ENCODE measurements at regions not wholly inside any gene's neighbourhood (a gene's known extent, or its start where the extent isn't known, plus 50 kb on each side); places are given as distances from the start of the nearest gene placed in this dataset.

DNA sequence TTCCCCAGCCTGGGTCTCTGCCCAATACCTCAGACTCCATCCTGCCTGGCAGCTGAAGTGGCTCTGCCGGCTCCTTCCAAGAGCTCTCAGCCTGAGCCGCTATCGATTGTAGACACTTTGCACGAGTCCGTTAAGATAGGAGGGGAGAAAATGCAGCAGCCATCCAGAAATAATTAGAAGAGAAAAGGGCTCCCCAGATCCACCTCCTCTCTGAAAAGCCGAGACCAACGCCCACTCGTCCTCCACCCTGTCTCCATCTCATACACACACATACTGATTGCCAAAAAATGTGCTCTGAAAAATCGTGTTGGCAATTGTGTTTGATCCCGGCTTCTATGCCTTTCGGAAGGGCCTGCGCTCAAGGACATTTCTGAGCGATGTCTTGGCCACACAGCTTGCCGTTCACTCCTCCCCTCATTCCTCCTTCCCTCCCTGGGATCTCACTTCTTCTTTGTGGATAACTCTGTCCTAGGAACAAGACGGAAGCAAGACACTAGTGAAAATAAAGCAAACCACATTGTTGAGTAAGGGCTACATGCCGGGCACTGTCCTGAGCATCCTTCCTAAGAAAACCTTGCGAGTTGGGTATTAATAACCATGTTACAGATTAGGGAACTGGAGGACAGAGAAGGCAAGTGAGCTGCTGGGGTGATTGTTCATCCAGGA, 372.8 kb upstream of the MYT1L start:
- Histone ChIP-seq H3K27ac (no peak overlapping the region), H3K9me3 (no peaks in the 10 kb centered on the region), H3K27me3 (replicated peaks; ENCODE audit: insufficient read depth) (no peaks in the 10 kb centered on the region), H3K4me1 (replicated peaks) (no peaks in the 10 kb centered on the region), H3K4me3 (no peak overlapping the region), H3K36me3 (no peaks in the 10 kb centered on the region)
- TF ChIP-seq POLR2AphosphoS5 (IDR thresholded peaks at IDR 0.05): no peak
- no peak for TF ChIP-seq POLR2A (IDR thresholded peaks at IDR 0.05)
- TF ChIP-seq CTCF (IDR thresholded peaks at IDR 0.05): no peak
- WGBS: 79% methylated on average over 17 of the region's 17 CpGs
- DNase-seq (ENCODE audit: low spot score): no peak
- intact Hi-C loops (cut with DNase I): no loop called here

- no peak for DNase-seq (ENCODE audit: low spot score)
- intact Hi-C loops (cut with DNase I): no loop called here
- Histone ChIP-seq H3K36me3 (no peaks in the 10 kb centered on the region), H3K27ac (no peak overlapping the region), H3K27me3 (replicated peaks; ENCODE audit: insufficient read depth) (no peaks in the 10 kb centered on the region), H3K4me3 (no peak overlapping the region), H3K4me1 (replicated peaks) (no peaks in the 10 kb centered on the region), H3K9me3 (no peaks in the 10 kb centered on the region)
- 88% methylated on average over 7 of the region's 7 CpGs for WGBS
- no peak for TF ChIP-seq POLR2AphosphoS5 (IDR thresholded peaks at IDR 0.05)
- TF ChIP-seq POLR2A (IDR thresholded peaks at IDR 0.05): no peak
- no peak for TF ChIP-seq CTCF (IDR thresholded peaks at IDR 0.05)
Measured at GRCh38 chr2:2703172-2703571, 372.1 kb upstream of the MYT1L start.

- no peak for TF ChIP-seq CTCF (IDR thresholded peaks at IDR 0.05)
- TF ChIP-seq POLR2A (IDR thresholded peaks at IDR 0.05): no peak
- no peak for TF ChIP-seq POLR2AphosphoS5 (IDR thresholded peaks at IDR 0.05)
- Histone ChIP-seq H3K27me3 (replicated peaks; ENCODE audit: insufficient read depth) (no peaks in the 10 kb centered on the region), H3K4me1 (replicated peaks) (no peaks in the 10 kb centered on the region), H3K36me3 (no peaks in the 10 kb centered on the region), H3K9me3 (no peaks in the 10 kb centered on the region), H3K4me3 (no peak overlapping the region), H3K27ac (no peak overlapping the region)
- DNase-seq (ENCODE audit: low spot score): no peak
- 81% methylated on average over 9 of the region's 9 CpGs for WGBS
- intact Hi-C loops (cut with DNase I): no loop called here
Measured at GRCh38 chr2:2702385-2702784, 371.3 kb upstream of the MYT1L start.

GRCh38 chr2:2701813-2702212, 370.7 kb upstream of the MYT1L start:
- intact Hi-C loops (cut with DNase I): no loop called here
- Histone ChIP-seq H3K4me1 (replicated peaks) (no peaks in the 10 kb centered on the region), H3K4me3 (no peak overlapping the region), H3K27ac (no peak overlapping the region), H3K9me3 (no peaks in the 10 kb centered on the region), H3K27me3 (replicated peaks; ENCODE audit: insufficient read depth) (no peaks in the 10 kb centered on the region), H3K36me3 (no peaks in the 10 kb centered on the region)
- no peak for DNase-seq (ENCODE audit: low spot score)
- no peak for TF ChIP-seq CTCF (IDR thresholded peaks at IDR 0.05)
- WGBS: 90% methylated on average over 8 of the region's 8 CpGs

GRCh38 chr2:2701176-2701781, 370.2 kb upstream of the MYT1L start:
- 87% methylated on average over 22 of the region's 22 CpGs for WGBS

More at GRCh38 chr2:2701176-2701781, 370.2 kb upstream of the MYT1L start:
- H3K4me3 ChIP-seq: no peak overlapping the region
- no peaks in the 10 kb centered on the region for H3K27me3 ChIP-seq (replicated peaks; ENCODE audit: insufficient read depth)
- intact Hi-C loops (cut with DNase I): no loop called here
- H3K36me3 ChIP-seq: no peaks in the 10 kb centered on the region
- no peak overlapping the region for H3K27ac ChIP-seq
- H3K9me3 ChIP-seq: no peaks in the 10 kb centered on the region
- DNase-seq (ENCODE audit: low spot score): no peak
- TF ChIP-seq POLR2AphosphoS5 (IDR thresholded peaks at IDR 0.05) (no peak), CTCF (IDR thresholded peaks at IDR 0.05) (no peak), POLR2A (IDR thresholded peaks at IDR 0.05) (no peak)
- H3K4me1 ChIP-seq (replicated peaks): no peaks in the 10 kb centered on the region
